ENCODE measurements at regions not wholly inside any gene's neighbourhood (a gene's known extent, or its start where the extent isn't known, plus 50 kb on each side); places are given as distances from the start of the nearest gene placed in this dataset.

GRCh38 chr5:17690473-17690872, 56.2 kb downstream of the TAF11L14 start:
- no peaks in the 10 kb centered on the region for H3K27me3 ChIP-seq (ENCODE audit: control insufficient read depth, insufficient read depth, low read length)
- no peaks in the 10 kb centered on the region for H3K36me3 ChIP-seq (ENCODE audit: control insufficient read depth, insufficient read depth, low read length)
- H3K9me3 ChIP-seq (ENCODE audit: control insufficient read depth, low read length), result no peaks in the 10 kb centered on the region
- no peak overlapping the region for H3K4me3 ChIP-seq (ENCODE audit: low read length)
- H3K9ac ChIP-seq (ENCODE audit: low read length), result no peak overlapping the region
- no peaks in the 10 kb centered on the region for H3K4me1 ChIP-seq (ENCODE audit: control insufficient read depth, insufficient read depth, low read length)

- no peak overlapping the region for H3K9ac ChIP-seq (ENCODE audit: low read length)
- H3K36me3 ChIP-seq (ENCODE audit: control insufficient read depth, insufficient read depth, low read length), result no peaks in the 10 kb centered on the region
- no peaks in the 10 kb centered on the region for H3K9me3 ChIP-seq (ENCODE audit: control insufficient read depth, low read length)
- H3K4me1 ChIP-seq (ENCODE audit: control insufficient read depth, insufficient read depth, low read length), result no peaks in the 10 kb centered on the region
- H3K4me3 ChIP-seq (ENCODE audit: low read length), result no peak overlapping the region
- H3K27me3 ChIP-seq (ENCODE audit: control insufficient read depth, insufficient read depth, low read length), result no peaks in the 10 kb centered on the region
Measured at GRCh38 chr5:17691762-17692161, 57.5 kb downstream of the TAF11L14 start.

DNA sequence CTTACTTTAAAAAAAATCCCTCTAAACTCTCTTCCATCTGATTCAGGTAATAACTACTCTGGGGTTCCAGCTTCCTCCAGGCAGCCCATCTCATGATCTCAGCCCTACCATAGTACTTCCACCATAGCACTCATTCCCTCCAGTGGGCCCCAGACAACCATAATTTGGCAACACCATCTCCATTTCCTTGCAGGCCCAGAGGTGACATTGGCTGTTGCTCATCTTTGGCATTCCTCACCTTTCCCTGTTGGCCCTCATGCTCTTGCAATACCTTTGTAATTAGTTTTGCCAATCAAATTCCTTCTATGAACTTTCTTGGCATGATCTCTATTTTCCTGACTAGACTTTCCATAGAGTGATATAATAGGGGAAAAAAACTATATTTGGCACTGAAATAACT, 60.1 kb downstream of the TAF11L14 start:
- H3K9me3 ChIP-seq (ENCODE audit: control insufficient read depth, low read length), result no peaks in the 10 kb centered on the region
- H3K27me3 ChIP-seq (ENCODE audit: control insufficient read depth, insufficient read depth, low read length), result no peaks in the 10 kb centered on the region
- H3K36me3 ChIP-seq (ENCODE audit: control insufficient read depth, insufficient read depth, low read length), result no peaks in the 10 kb centered on the region
- H3K4me1 ChIP-seq (ENCODE audit: control insufficient read depth, insufficient read depth, low read length), result no peaks in the 10 kb centered on the region
- H3K9ac ChIP-seq (ENCODE audit: low read length), result no peak overlapping the region
- H3K4me3 ChIP-seq (ENCODE audit: low read length), result no peak overlapping the region

GRCh38 chr5:17694914-17695313, 60.7 kb downstream of the TAF11L14 start:
- H3K36me3 ChIP-seq (ENCODE audit: control insufficient read depth, insufficient read depth, low read length), result no peaks in the 10 kb centered on the region
- no peak overlapping the region for H3K4me3 ChIP-seq (ENCODE audit: low read length)
- H3K9me3 ChIP-seq (ENCODE audit: control insufficient read depth, low read length), result no peaks in the 10 kb centered on the region
- H3K4me1 ChIP-seq (ENCODE audit: control insufficient read depth, insufficient read depth, low read length), result no peaks in the 10 kb centered on the region
- no peak overlapping the region for H3K9ac ChIP-seq (ENCODE audit: low read length)
- no peaks in the 10 kb centered on the region for H3K27me3 ChIP-seq (ENCODE audit: control insufficient read depth, insufficient read depth, low read length)

DNA sequence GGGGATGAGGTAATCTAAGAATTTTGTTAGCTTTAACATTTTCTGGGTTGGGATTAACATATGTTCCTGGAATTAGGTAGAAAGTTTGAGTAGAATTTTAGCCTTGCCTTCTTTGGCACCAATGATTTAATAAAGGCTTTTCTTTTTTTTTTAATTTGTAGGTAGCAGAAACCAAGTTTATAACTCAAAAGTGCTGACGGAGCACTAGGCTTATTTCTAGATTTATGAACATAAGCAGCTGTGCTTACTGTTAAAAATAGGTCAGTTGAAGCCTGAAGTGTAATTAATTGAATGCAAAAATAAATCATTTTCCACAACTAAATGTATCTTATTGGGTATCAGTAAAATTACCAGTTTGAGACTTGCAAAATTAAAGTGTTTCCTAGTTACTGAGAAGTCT, 62.4 kb downstream of the TAF11L14 start:
- Histone ChIP-seq H3K9me3 (ENCODE audit: control insufficient read depth, low read length) (no peaks in the 10 kb centered on the region), H3K27me3 (ENCODE audit: control insufficient read depth, insufficient read depth, low read length) (no peaks in the 10 kb centered on the region), H3K4me3 (ENCODE audit: low read length) (no peak overlapping the region), H3K4me1 (ENCODE audit: control insufficient read depth, insufficient read depth, low read length) (no peaks in the 10 kb centered on the region), H3K36me3 (ENCODE audit: control insufficient read depth, insufficient read depth, low read length) (no peaks in the 10 kb centered on the region), H3K9ac (ENCODE audit: low read length) (no peak overlapping the region)

GRCh38 chr5:17697671-17698070, 63.4 kb downstream of the TAF11L14 start:
- H3K27me3 ChIP-seq (ENCODE audit: control insufficient read depth, insufficient read depth, low read length), result no peaks in the 10 kb centered on the region

DNA sequence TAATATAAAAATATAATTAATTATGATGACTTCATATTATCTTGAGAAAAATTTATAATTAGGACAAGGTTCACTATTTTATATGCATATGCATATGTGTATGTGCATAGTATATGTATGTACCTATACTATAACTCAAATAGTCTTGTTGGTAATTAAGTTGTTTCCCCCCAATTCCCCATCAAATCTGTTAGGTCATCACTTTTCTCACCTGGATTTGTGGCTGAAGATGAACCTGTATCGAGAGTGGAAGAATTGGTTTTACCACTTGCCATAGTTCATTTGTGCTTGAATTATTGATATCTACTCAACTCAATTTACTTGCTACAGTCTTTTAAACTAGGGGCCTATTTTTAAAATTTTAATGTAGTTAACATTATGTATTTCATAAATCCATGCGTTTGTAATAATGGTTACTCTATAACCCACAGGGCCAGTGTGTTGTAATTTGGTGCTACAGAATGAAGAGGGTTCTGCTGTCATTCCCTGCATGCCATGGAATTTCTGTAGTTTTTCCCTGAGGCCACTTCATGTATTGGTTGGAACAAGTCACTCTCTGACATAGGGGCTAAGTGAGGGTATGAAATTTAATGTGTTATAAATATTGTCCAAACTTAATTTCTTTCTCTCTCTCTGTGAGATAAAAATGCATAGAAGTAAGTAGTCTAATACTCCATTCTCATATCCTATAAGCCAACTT, 74.9 kb downstream of the TAF11L14 start:
- H3K9me3 ChIP-seq (ENCODE audit: control insufficient read depth, low read length), result no peaks in the 10 kb centered on the region
- H3K4me3 ChIP-seq (ENCODE audit: low read length), result no peak overlapping the region
- H3K36me3 ChIP-seq (ENCODE audit: control insufficient read depth, insufficient read depth, low read length), result no peaks in the 10 kb centered on the region
- H3K27me3 ChIP-seq (ENCODE audit: control insufficient read depth, insufficient read depth, low read length), result no peaks in the 10 kb centered on the region
- H3K4me1 ChIP-seq (ENCODE audit: control insufficient read depth, insufficient read depth, low read length), result no peaks in the 10 kb centered on the region
- H3K9ac ChIP-seq (ENCODE audit: low read length), result no peak overlapping the region

More at GRCh38 chr5:17697671-17698070, 63.4 kb downstream of the TAF11L14 start:
- Histone ChIP-seq H3K36me3 (ENCODE audit: control insufficient read depth, insufficient read depth, low read length) (no peaks in the 10 kb centered on the region), H3K9me3 (ENCODE audit: control insufficient read depth, low read length) (no peaks in the 10 kb centered on the region), H3K4me3 (ENCODE audit: low read length) (no peak overlapping the region), H3K9ac (ENCODE audit: low read length) (no peak overlapping the region), H3K4me1 (ENCODE audit: control insufficient read depth, insufficient read depth, low read length) (no peaks in the 10 kb centered on the region)

DNA sequence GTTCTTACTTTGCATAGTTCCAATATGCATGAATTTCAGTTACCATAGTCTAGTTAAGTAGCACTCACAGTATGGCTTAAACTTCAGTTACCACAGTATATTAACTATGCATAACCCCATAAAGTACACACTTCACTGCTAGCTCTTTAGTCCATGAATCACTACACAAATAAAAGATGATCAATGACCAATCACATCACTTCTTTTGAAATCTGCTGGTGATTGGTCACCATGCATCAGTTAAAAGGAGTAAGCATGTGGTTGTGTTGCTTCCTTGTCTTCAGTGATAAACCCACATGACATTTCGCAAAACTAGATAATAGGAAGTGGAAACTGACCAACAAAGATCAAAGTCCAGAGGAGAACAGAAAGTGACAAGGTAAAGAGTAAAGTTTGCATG, 79.0 kb downstream of the TAF11L14 start:
- no peak overlapping the region for H3K4me3 ChIP-seq (ENCODE audit: low read length)

DNA sequence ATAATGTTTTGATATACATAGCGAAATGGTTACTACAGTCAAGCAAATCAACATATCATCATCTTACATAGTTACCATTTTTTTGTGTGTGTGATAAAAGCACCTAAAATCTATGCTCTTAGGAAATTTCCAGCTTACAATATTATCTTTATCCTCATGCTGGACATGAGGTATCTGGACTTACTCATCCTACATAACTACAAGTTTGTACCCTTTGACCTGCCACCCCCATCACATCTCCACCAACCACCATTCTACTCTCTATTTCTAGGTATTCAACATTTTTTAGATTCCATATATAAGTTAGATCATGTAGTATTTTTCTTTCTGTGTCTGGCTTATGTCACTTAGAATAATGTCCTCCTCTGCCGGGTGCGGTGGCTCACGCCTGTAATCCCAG, 79.9 kb downstream of the TAF11L14 start:
- Histone ChIP-seq H3K9me3 (ENCODE audit: control insufficient read depth, low read length) (no peaks in the 10 kb centered on the region), H3K9ac (ENCODE audit: low read length) (no peak overlapping the region), H3K27me3 (ENCODE audit: control insufficient read depth, insufficient read depth, low read length) (no peaks in the 10 kb centered on the region), H3K4me1 (ENCODE audit: control insufficient read depth, insufficient read depth, low read length) (no peaks in the 10 kb centered on the region), H3K4me3 (ENCODE audit: low read length) (no peak overlapping the region), H3K36me3 (ENCODE audit: control insufficient read depth, insufficient read depth, low read length) (no peaks in the 10 kb centered on the region)

More for the DNA sequence above, 79.0 kb downstream of the TAF11L14 start:
- no peaks in the 10 kb centered on the region for H3K27me3 ChIP-seq (ENCODE audit: control insufficient read depth, insufficient read depth, low read length)
- H3K4me1 ChIP-seq (ENCODE audit: control insufficient read depth, insufficient read depth, low read length), result no peaks in the 10 kb centered on the region
- no peaks in the 10 kb centered on the region for H3K9me3 ChIP-seq (ENCODE audit: control insufficient read depth, low read length)
- no peak overlapping the region for H3K9ac ChIP-seq (ENCODE audit: low read length)
- no peaks in the 10 kb centered on the region for H3K36me3 ChIP-seq (ENCODE audit: control insufficient read depth, insufficient read depth, low read length)

GRCh38 chr5:17719592-17719991, 85.3 kb downstream of the TAF11L14 start:
- Histone ChIP-seq H3K27me3 (ENCODE audit: control insufficient read depth, insufficient read depth, low read length) (no peaks in the 10 kb centered on the region), H3K4me1 (ENCODE audit: control insufficient read depth, insufficient read depth, low read length) (no peaks in the 10 kb centered on the region), H3K9me3 (ENCODE audit: control insufficient read depth, low read length) (no peaks in the 10 kb centered on the region), H3K4me3 (ENCODE audit: low read length) (no peak overlapping the region), H3K36me3 (ENCODE audit: control insufficient read depth, insufficient read depth, low read length) (no peaks in the 10 kb centered on the region), H3K9ac (ENCODE audit: low read length) (no peak overlapping the region)

GRCh38 chr5:17720071-17720470, 85.8 kb downstream of the TAF11L14 start:
- Histone ChIP-seq H3K27me3 (ENCODE audit: control insufficient read depth, insufficient read depth, low read length) (no peaks in the 10 kb centered on the region), H3K9ac (ENCODE audit: low read length) (no peak overlapping the region), H3K4me3 (ENCODE audit: low read length) (no peak overlapping the region), H3K9me3 (ENCODE audit: control insufficient read depth, low read length) (no peaks in the 10 kb centered on the region), H3K36me3 (ENCODE audit: control insufficient read depth, insufficient read depth, low read length) (no peaks in the 10 kb centered on the region), H3K4me1 (ENCODE audit: control insufficient read depth, insufficient read depth, low read length) (no peaks in the 10 kb centered on the region)

DNA sequence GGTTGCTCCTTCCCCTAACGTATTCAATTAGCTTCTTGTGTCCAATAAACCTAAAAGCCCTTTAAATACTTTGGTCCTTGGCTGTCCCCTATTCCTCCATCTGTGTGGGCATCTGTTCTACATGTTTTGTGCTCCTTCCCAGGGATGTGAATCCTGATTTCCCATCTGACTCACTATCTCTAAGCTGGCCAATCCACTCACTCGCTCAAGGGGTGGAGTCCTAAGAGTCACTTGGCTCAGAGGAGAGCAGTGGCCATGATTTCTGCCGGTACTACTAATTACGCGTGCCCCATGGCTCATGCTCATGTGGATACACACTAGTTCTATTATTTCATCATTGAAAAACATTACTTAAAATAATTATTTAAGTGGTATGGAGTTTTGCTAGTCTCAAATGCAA, 89.6 kb downstream of the TAF11L14 start:
- Histone ChIP-seq H3K36me3 (ENCODE audit: control insufficient read depth, insufficient read depth, low read length) (no peaks in the 10 kb centered on the region), H3K9me3 (ENCODE audit: control insufficient read depth, low read length) (no peaks in the 10 kb centered on the region), H3K27me3 (ENCODE audit: control insufficient read depth, insufficient read depth, low read length) (no peaks in the 10 kb centered on the region), H3K4me1 (ENCODE audit: control insufficient read depth, insufficient read depth, low read length) (no peaks in the 10 kb centered on the region), H3K4me3 (ENCODE audit: low read length) (no peak overlapping the region), H3K9ac (ENCODE audit: low read length) (no peak overlapping the region)

DNA sequence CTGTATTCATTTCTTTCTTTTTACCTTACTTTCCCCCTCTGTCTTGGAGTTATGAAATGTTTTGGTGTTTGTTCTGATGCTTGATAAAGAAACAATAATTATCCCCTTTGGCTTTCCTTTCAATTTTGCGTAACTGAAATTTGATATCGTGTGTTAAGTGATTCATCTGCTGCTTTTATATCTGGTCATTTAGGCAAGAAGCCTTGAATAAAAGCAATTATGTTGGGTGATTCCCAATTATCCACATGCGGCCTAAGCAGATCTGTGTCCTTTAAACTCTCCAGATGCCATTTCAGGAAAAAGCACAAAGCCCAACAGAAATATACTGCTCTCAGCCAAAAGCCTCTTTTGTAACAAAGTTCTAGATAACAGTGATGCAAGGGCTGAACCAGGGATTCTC, 92.8 kb downstream of the TAF11L14 start:
- Histone ChIP-seq H3K9ac (ENCODE audit: low read length) (no peak overlapping the region), H3K9me3 (ENCODE audit: control insufficient read depth, low read length) (no peaks in the 10 kb centered on the region), H3K27me3 (ENCODE audit: control insufficient read depth, insufficient read depth, low read length) (no peaks in the 10 kb centered on the region)

More for the DNA sequence above, 92.8 kb downstream of the TAF11L14 start:
- H3K36me3 ChIP-seq (ENCODE audit: control insufficient read depth, insufficient read depth, low read length), result no peaks in the 10 kb centered on the region
- no peaks in the 10 kb centered on the region for H3K4me1 ChIP-seq (ENCODE audit: control insufficient read depth, insufficient read depth, low read length)
- H3K4me3 ChIP-seq (ENCODE audit: low read length), result no peak overlapping the region

Measured in mucosa of stomach (tissue), 1 donor.